Epithelial cell of proximal tubule (primary cell): ENCODE measurements at regions not wholly inside any gene's neighbourhood (a gene's known extent, or its start where the extent isn't known, plus 50 kb on each side); places are given as distances from the start of the nearest gene placed in this dataset.

Source experiments
- DNase-seq: peaks from one replicate; pipeline ENCODE4 v3.0.0-alpha.2; 2011; ENCODE audit warnings: low read depth
- H3K4me3 ChIP-seq: 2 replicates; pipeline ENCODE4 v1.5.1; 2011; ENCODE audit warnings: low read depth, mild to moderate bottlenecking, low read length
- CTCF ChIP-seq: conservative IDR thresholded peaks from 2 replicates; pipeline ENCODE4 v1.5.1; 2012; ENCODE audit warnings: low read depth, mild to moderate bottlenecking, low read length

GRCh38 chr9:115715666-115716065 is 437.9 kb upstream of the PAPPA start:
- no peak for TF ChIP-seq CTCF
- no peak for DNase-seq
- no peak overlapping the region for H3K4me3 ChIP-seq

GRCh38 chr9:115717298-115717697 is 436.3 kb upstream of the PAPPA start:
- DNase-seq, result no peak
- no peak for TF ChIP-seq CTCF
- H3K4me3 ChIP-seq, result no peak overlapping the region

GRCh38 chr9:115717711-115718173 is 435.8 kb upstream of the PAPPA start:
- no peak for DNase-seq
- no peak for TF ChIP-seq CTCF
- no peak overlapping the region for H3K4me3 ChIP-seq

GRCh38 chr9:115730396-115730795 is 423.2 kb upstream of the PAPPA start:
- DNase-seq, result no peak
- TF ChIP-seq CTCF, result no peak
- H3K4me3 ChIP-seq, result no peak overlapping the region

GRCh38 chr9:115730845-115731244 is 422.7 kb upstream of the PAPPA start:
- no peak for DNase-seq
- TF ChIP-seq CTCF, result no peak
- no peak overlapping the region for H3K4me3 ChIP-seq

GRCh38 chr9:115733318-115734110 is 420.1 kb upstream of the PAPPA start:
- TF ChIP-seq CTCF, result no peak
- no peak for DNase-seq
- H3K4me3 ChIP-seq, result no peak overlapping the region
